Astrocyte (in vitro differentiated cells and primary cell): ENCODE measurements at regions not wholly inside any gene's neighbourhood (a gene's known extent, or its start where the extent isn't known, plus 50 kb on each side); places are given as distances from the start of the nearest gene placed in this dataset.

Experiments
- EZH2 ChIP-seq: IDR thresholded peaks from 2 replicates; pipeline ENCODE4 v1.6.1; 2012; ENCODE audit warnings: mild to moderate bottlenecking, low read length, inconsistent platforms; ENCODE audit not compliant: insufficient read depth
- TF ChIP-seq, protein P1 (sequence below): IDR thresholded peaks from 2 replicates; pipeline ENCODE4 v1.5.1; 2011; ENCODE audit warnings: low read depth, mild to moderate bottlenecking, inconsistent platforms, low read length, moderate library complexity; ENCODE audit not compliant: insufficient read depth

DNA sequence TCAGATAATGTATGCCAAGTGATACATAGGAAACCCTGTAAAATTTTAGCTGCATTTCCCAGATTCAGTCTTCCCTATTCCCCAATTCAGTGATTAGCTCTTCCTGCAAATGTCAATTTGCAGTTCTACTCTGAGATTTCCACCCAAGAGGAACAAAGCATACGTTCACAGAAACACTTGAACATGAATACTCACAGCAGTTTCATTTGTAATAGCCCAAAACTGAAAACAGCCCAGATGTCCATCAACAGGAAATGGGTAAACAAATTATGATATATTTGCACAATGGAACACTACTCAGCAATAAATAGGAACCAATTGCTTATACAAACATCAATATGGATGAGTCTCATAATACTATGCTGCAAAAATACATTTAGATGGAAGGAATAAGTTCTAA is 194.2 kb downstream of the GXYLT1 start:
- TF ChIP-seq, protein P1, sequence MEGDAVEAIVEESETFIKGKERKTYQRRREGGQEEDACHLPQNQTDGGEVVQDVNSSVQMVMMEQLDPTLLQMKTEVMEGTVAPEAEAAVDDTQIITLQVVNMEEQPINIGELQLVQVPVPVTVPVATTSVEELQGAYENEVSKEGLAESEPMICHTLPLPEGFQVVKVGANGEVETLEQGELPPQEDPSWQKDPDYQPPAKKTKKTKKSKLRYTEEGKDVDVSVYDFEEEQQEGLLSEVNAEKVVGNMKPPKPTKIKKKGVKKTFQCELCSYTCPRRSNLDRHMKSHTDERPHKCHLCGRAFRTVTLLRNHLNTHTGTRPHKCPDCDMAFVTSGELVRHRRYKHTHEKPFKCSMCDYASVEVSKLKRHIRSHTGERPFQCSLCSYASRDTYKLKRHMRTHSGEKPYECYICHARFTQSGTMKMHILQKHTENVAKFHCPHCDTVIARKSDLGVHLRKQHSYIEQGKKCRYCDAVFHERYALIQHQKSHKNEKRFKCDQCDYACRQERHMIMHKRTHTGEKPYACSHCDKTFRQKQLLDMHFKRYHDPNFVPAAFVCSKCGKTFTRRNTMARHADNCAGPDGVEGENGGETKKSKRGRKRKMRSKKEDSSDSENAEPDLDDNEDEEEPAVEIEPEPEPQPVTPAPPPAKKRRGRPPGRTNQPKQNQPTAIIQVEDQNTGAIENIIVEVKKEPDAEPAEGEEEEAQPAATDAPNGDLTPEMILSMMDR: no peak
- TF ChIP-seq EZH2: no peak
